ENCODE measurements at regions not wholly inside any gene's neighbourhood (a gene's known extent, or its start where the extent isn't known, plus 50 kb on each side); places are given as distances from the start of the nearest gene placed in this dataset.

GRCh38 chrX:137313627-137314026 is 252.3 kb upstream of the ZIC3 start:
- no peak overlapping the region for H3K27ac ChIP-seq (ENCODE audit: low read length)
- no peak overlapping the region for H2AFZ ChIP-seq (ENCODE audit: low read depth, low read length)
- H3K9me2 ChIP-seq (ENCODE audit: insufficient read depth, low read length) = no peaks in the 10 kb centered on the region
- no peaks in the 10 kb centered on the region for H3K27me3 ChIP-seq (ENCODE audit: insufficient read depth, low read depth, low read length)
- no peaks in the 10 kb centered on the region for H3K79me2 ChIP-seq (replicated peaks; ENCODE audit: insufficient read depth, low read length)
- no peaks in the 10 kb centered on the region for H4K20me1 ChIP-seq (ENCODE audit: insufficient read depth)
- TF ChIP-seq POLR2AphosphoS5 (IDR thresholded peaks at IDR 0.05) (no peak), EP300 (conservative IDR thresholded peaks at IDR 0.05; ENCODE audit: poor library complexity, severe bottlenecking) (no peak)
- no peaks in the 10 kb centered on the region for H3K9me3 ChIP-seq (ENCODE audit: low read length)
- no peaks in the 10 kb centered on the region for H3K36me3 ChIP-seq (ENCODE audit: insufficient read depth, low read length)
- no peaks in the 10 kb centered on the region for H3F3A ChIP-seq (ENCODE audit: insufficient read depth, low read length, poor library complexity, severe bottlenecking)
- H3K4me2 ChIP-seq (ENCODE audit: low read length) = no peak overlapping the region
- H3K4me3 ChIP-seq (ENCODE audit: low read length) = no peak overlapping the region
- H3K9ac ChIP-seq (ENCODE audit: low read length) = no peak overlapping the region

- no peak overlapping the region for H3K4me3 ChIP-seq (ENCODE audit: low read length)
- no peaks in the 10 kb centered on the region for H3F3A ChIP-seq (ENCODE audit: insufficient read depth, low read length, poor library complexity, severe bottlenecking)
- no peaks in the 10 kb centered on the region for H4K20me1 ChIP-seq (ENCODE audit: insufficient read depth)
- H3K79me2 ChIP-seq (replicated peaks; ENCODE audit: insufficient read depth, low read length) = no peaks in the 10 kb centered on the region
- no peak overlapping the region for H2AFZ ChIP-seq (ENCODE audit: low read depth, low read length)
- H3K36me3 ChIP-seq (ENCODE audit: insufficient read depth, low read length) = no peaks in the 10 kb centered on the region
- no peak overlapping the region for H3K9ac ChIP-seq (ENCODE audit: low read length)
- no peaks in the 10 kb centered on the region for H3K9me2 ChIP-seq (ENCODE audit: insufficient read depth, low read length)
- H3K27ac ChIP-seq (ENCODE audit: low read length) = no peak overlapping the region
- no peaks in the 10 kb centered on the region for H3K9me3 ChIP-seq (ENCODE audit: low read length)
- H3K4me2 ChIP-seq (ENCODE audit: low read length) = no peak overlapping the region
- TF ChIP-seq POLR2AphosphoS5 (IDR thresholded peaks at IDR 0.05) = no peak
- TF ChIP-seq SMC3 (conservative IDR thresholded peaks at IDR 0.05; ENCODE audit: poor library complexity) = no peak
- TF ChIP-seq MXI1 (conservative IDR thresholded peaks at IDR 0.05; ENCODE audit: poor library complexity, severe bottlenecking) = no peak
- no peak for TF ChIP-seq TAF1 (IDR thresholded peaks at IDR 0.05; ENCODE audit: low read depth)
- TF ChIP-seq EZH2 (IDR thresholded peaks at IDR 0.05; ENCODE audit: borderline replicate concordance, insufficient read depth, low read length, poor library complexity, severe bottlenecking) = no peak
- no peaks in the 10 kb centered on the region for H3K27me3 ChIP-seq (ENCODE audit: insufficient read depth, low read depth, low read length)
These were observed 260.5 kb upstream of the ZIC3 start for GRCh38 chrX:137305404-137305803.

DNA sequence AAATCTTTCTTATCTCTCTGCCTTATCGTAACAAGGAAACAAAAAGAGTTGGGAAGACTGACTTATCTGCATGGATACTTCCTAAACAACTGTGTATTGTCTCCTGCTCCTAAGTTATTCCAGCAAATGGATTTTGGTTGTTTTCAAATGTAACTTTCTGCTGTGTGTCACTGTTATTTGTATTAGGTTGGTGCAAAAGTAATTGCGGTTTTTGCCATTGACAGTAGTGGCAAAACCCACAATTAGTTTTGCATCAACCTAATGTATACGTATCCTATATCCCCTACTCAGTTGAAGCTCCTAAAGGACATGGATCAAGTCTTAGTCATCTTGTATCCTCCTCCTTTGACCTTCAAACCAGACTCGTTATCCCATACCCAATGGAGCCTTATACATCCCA is 263.4 kb upstream of the GPR101 start:
- TF ChIP-seq SMC3 (conservative IDR thresholded peaks at IDR 0.05; ENCODE audit: poor library complexity) (no peak), REST (IDR thresholded peaks at IDR 0.05; ENCODE audit: borderline replicate concordance) (no peak), CTCF (IDR thresholded peaks at IDR 0.05; ENCODE audit: poor library complexity, severe bottlenecking) (no peak), POLR2AphosphoS5 (IDR thresholded peaks at IDR 0.05) (no peak), MXI1 (conservative IDR thresholded peaks at IDR 0.05; ENCODE audit: poor library complexity, severe bottlenecking) (no peak), TAF1 (IDR thresholded peaks at IDR 0.05; ENCODE audit: low read depth) (no peak), EZH2 (IDR thresholded peaks at IDR 0.05; ENCODE audit: borderline replicate concordance, insufficient read depth, low read length, poor library complexity, severe bottlenecking) (no peak), EP300 (conservative IDR thresholded peaks at IDR 0.05; ENCODE audit: poor library complexity, severe bottlenecking) (no peak), RAD21 (conservative IDR thresholded peaks at IDR 0.05) (no peak)
- Histone ChIP-seq H3K9me3 (ENCODE audit: low read length) (no peaks in the 10 kb centered on the region), H3K79me2 (replicated peaks; ENCODE audit: insufficient read depth, low read length) (no peaks in the 10 kb centered on the region), H3K4me3 (ENCODE audit: low read length) (no peak overlapping the region), H3K27me3 (ENCODE audit: insufficient read depth, low read depth, low read length) (no peaks in the 10 kb centered on the region), H3K9ac (ENCODE audit: low read length) (no peak overlapping the region), H3K36me3 (ENCODE audit: insufficient read depth, low read length) (no peaks in the 10 kb centered on the region), H3K4me2 (ENCODE audit: low read length) (no peak overlapping the region), H3K9me2 (ENCODE audit: insufficient read depth, low read length) (no peaks in the 10 kb centered on the region), H3F3A (ENCODE audit: insufficient read depth, low read length, poor library complexity, severe bottlenecking) (no peaks in the 10 kb centered on the region), H2AFZ (ENCODE audit: low read depth, low read length) (no peak overlapping the region), H4K20me1 (ENCODE audit: insufficient read depth) (no peaks in the 10 kb centered on the region), H3K27ac (ENCODE audit: low read length) (no peak overlapping the region)

Measured in neural cell (in vitro differentiated cells).